HUES64 (cell line): ENCODE measurements at regions not wholly inside any gene's neighbourhood (a gene's known extent, or its start where the extent isn't known, plus 50 kb on each side); places are given as distances from the start of the nearest gene placed in this dataset.
A peak's percentile ranks its signal among the peaks of the same experiment; 100 is the strongest.

Experiments
- H3K27ac ChIP-seq: 2 replicates; pipeline ENCODE4 v1.7.0; 2013; ENCODE audit warnings: low read depth, low read length, inconsistent platforms
- H3K27me3 ChIP-seq: 2 replicates; pipeline ENCODE4 v1.6.1; 2013; ENCODE audit warnings: mild to moderate bottlenecking, low read length; ENCODE audit not compliant: insufficient read depth
- H3K36me3 ChIP-seq: 2 replicates; pipeline ENCODE4 v1.6.1; 2013; ENCODE audit warnings: mild to moderate bottlenecking, low read length; ENCODE audit not compliant: insufficient read depth
- H3K4me1 ChIP-seq: 2 replicates; pipeline ENCODE4 v1.6.1; 2013; ENCODE audit warnings: mild to moderate bottlenecking, low read length, moderate library complexity; ENCODE audit not compliant: insufficient read depth
- H3K4me3 ChIP-seq: 2 replicates; pipeline ENCODE4 v1.5.1; 2013; ENCODE audit warnings: mild to moderate bottlenecking, low read length, moderate library complexity
- H3K9ac ChIP-seq: 2 replicates; pipeline ENCODE4 v1.6.1; 2013; ENCODE audit warnings: mild to moderate bottlenecking, low read depth, low read length
- H3K9me3 ChIP-seq: 2 replicates; pipeline ENCODE4 v1.6.1; 2013; ENCODE audit warnings: low read depth, low read length; ENCODE audit not compliant: insufficient read depth
- WGBS: fragments of 150-250, 120-280 bp; methylation state at CpG from one replicate; pipeline ENCODE4 v1.1.7; 2013; ENCODE audit warnings: missing lambda C conversion rate; 5-methylcytosine and 5-hydroxymethylcytosine counted together

DNA sequence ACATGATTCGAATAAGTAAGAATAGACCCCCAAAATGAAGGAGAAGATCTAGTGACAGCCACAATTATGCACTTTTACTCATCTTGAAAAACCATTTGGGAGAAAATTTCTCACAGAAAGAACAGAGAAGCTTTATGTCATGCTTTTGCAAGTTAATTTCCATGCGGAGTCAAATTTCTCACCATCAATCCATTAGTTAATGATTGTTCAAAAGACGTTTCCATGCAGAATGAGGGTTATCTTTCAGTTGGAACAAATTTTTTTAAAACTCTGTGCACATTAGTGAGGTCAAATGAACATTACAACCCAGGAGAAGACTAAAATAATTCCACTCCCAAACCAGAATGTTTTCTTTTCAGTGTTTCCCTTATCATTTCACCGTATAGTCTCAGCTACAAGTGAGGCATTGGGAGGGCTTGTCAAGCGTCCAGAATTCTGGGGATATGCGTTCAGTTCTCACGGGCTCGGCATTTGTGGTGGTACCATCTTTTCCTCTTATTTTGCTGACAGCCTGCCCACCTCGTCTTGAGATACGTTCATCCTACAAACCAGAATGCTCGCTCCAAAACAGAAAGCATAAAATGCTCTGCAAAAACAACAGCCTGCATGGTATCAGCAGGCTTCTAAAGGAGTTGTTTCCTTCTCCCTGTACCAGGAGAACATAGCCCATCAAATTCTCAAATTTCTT is 130.8 kb upstream of the TBL1X start:
- Histone ChIP-seq H3K4me3 (no peak overlapping the region), H3K27me3 (no peaks in the 10 kb centered on the region), H3K27ac (no peak overlapping the region), H3K9ac (no peak overlapping the region), H3K9me3 (no peaks in the 10 kb centered on the region), H3K36me3 (no peaks in the 10 kb centered on the region), H3K4me1 (peaks cover 4% of the 10 kb centered on the region; the same call in 1 of the 2 replicates)
- 91% methylated on average over 11 of the region's 11 CpGs for WGBS

DNA sequence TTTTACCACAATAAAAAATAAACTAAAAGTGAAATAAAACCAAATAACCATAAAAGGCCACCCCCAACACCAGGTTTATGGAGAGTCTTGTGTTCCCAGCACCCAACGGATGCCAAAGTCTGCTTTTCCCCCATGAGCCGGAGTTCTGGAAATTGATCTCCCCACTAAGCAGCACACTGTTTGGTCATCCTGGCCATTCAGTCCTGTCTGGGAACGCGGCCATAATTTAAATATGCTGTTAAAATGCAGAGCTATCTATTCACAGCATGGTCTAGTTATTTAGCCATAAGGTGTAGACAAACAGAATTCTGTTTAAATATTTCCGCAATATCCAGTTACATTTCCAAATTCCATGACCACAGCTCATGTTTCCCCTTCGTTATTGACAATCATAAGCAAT is 129.6 kb upstream of the TBL1X start:
- Histone ChIP-seq H3K27ac (no peak overlapping the region), H3K9me3 (no peaks in the 10 kb centered on the region), H3K4me3 (no peak overlapping the region), H3K36me3 (no peaks in the 10 kb centered on the region), H3K9ac (no peak overlapping the region), H3K27me3 (no peaks in the 10 kb centered on the region), H3K4me1 (peaks cover 10% of the 10 kb centered on the region; the same call in 1 of the 2 replicates)
- WGBS, result 98% methylated on average over 4 of the region's 6 CpGs

DNA sequence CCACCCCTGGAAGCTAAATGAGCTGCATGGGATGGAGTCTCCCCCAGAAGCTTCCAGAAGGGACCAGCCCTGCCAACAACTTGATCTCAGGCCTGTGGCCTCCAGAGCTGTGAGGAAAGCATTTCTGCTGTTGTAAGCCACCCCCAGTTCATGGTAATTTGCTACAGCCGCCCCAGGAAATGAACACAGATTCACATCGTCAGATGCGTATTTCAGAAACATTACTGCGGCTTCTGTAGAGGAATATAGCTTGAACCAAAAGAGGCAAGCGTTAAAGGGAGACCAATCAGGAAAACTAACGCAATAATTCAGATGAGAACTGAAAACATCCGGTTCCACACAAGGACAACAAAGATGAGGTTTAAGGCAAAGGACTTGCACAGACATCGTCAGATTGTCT is 128.4 kb upstream of the TBL1X start:
- Histone ChIP-seq H3K9ac (no peak overlapping the region), H3K27ac (no peak overlapping the region), H3K9me3 (no peaks in the 10 kb centered on the region), H3K27me3 (no peaks in the 10 kb centered on the region), H3K36me3 (no peaks in the 10 kb centered on the region), H3K4me3 (no peak overlapping the region), H3K4me1 (peaks cover 22% of the 10 kb centered on the region; the same call in 1 of the 2 replicates)
- WGBS, result 94% methylated on average over 8 of the region's 8 CpGs

DNA sequence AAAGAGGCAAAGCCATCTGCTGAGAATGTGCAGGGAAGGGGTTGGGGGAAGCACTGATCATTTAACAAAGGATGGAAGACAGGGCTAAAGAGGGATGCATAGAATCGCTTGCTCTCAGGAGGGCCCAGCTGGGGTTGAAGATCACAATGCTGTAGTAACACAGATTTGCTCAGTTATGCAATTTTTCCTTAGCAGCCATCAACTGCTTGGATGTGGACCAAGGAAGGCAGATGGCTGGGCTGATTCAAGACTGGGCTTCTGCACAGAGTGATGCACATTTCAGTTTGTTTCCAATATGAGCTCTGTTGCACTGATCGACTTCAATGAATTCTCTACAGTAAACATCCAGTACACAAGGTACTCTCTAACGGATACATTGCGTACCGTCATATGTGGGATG is 127.8 kb upstream of the TBL1X start:
- no peak overlapping the region for H3K9ac ChIP-seq
- H3K4me1 ChIP-seq, result peaks cover 26% of the 10 kb centered on the region; the same call in 1 of the 2 replicates
- no peaks in the 10 kb centered on the region for H3K36me3 ChIP-seq
- H3K9me3 ChIP-seq, result no peaks in the 10 kb centered on the region
- WGBS, result 95% methylated on average over 5 of the region's 5 CpGs
- H3K4me3 ChIP-seq, result no peak overlapping the region
- no peak overlapping the region for H3K27ac ChIP-seq
- H3K27me3 ChIP-seq, result no peaks in the 10 kb centered on the region

DNA sequence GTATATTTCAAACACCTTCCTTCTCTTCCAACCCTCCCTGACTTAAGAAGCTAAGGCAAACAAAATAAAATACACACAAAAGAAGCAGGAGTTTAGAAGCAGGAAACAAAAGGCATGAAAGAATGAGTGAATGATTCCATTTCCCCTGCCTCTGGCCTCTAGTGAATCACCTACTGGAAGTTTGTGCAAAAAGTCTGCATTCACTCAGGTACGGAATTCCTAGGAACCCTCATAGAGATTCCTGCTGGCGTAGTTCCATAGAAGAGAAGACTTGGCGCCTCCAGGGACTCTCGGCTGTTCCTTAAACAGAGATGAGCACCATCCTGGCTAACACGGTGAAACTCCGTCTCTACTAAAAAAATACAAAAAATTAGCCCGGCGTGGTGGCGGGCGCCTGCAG is 125.9 kb upstream of the TBL1X start:
- H3K27ac ChIP-seq, result no peak overlapping the region
- no peak overlapping the region for H3K9ac ChIP-seq
- 94% methylated on average over 10 of the region's 10 CpGs for WGBS

DNA sequence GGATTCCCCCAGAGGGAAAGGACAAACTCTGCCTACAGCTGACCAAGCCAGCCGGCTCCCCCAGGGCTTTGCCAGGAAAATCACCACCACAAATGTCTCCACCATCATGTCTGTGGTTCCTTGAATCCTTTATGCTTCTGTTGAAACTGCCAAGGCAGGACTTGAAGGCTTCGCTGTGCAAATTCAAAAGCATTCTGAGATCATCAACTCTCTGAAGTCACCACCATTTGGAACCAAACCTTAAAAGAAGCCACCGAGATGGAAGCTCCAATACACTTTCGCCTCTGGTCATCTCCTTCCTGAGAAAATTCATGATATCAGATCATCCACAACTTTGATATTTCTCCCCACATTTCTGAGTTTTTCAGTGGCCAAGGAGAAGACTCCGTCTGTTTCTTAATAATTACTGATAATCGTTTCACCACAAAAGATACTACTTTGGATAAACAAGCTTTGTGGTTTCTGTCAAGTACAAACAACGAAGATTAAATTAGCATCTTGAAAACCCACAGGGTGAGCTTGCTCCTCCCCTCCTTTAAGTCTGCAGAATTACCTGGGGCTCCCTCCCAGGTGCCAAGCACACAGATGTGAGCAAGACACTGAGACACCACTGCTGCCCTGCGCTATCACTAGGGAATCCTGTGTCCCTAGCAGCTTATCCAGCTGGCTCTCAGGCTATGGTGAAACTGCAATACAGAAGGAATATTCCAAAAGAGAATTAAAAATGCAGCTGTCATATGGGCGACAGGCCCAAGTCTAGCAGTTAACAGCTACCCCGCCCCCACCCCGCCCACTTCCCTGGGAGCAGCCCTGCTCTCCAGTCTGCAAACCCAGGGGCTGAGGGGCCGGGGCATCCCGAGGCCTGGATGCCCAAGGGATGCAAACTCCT is 125.0 kb upstream of the TBL1X start:
- Histone ChIP-seq H3K36me3 (no peaks in the 10 kb centered on the region), H3K27ac (no peak overlapping the region), H3K9me3 (no peaks in the 10 kb centered on the region), H3K9ac (no peak overlapping the region), H3K27me3 (no peaks in the 10 kb centered on the region), H3K4me1 (peaks cover 30% of the 10 kb centered on the region), H3K4me3 (no peak overlapping the region)
- WGBS, result 64% methylated on average over 13 of the region's 13 CpGs

More for the DNA sequence above, 125.9 kb upstream of the TBL1X start:
- Histone ChIP-seq H3K9me3 (no peaks in the 10 kb centered on the region), H3K4me3 (no peak overlapping the region), H3K27me3 (no peaks in the 10 kb centered on the region), H3K4me1 (peaks cover 30% of the 10 kb centered on the region), H3K36me3 (no peaks in the 10 kb centered on the region)

DNA sequence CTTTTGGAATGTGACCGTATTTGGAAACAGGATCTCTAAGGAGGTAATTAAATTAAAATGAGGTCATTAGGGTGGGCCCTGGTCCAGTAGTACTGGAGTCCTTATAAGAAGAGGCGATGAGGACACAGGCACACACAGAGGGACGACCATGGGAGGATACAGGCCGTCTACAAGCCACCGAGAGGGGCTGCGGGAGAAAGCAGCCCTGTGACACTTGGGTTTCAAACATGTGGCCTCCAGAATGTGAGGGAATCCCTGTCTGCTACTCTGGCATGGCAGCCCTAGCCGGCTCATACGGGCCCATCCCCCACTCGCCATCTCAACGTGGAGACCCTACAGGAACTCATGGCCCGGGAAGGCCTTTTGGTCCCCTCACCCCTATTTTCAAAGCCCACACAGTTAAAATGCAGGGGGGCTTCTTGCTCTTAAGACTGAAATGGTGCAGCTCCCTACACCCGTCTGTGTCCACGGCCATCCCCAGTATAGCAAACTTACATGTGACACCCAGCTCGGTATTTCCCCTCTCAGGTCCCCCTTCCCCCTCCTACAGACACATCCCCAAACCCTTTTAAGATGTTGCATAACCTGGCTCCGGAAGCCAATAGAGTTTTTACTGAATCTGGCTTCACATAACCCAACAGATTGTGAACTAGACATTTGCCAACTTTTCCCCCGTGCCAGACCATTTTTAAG is 124.1 kb upstream of the TBL1X start:
- Histone ChIP-seq H3K27me3 (no peaks in the 10 kb centered on the region), H3K27ac (no peak overlapping the region), H3K4me1 (peaks cover 30% of the 10 kb centered on the region), H3K4me3 (no peak overlapping the region), H3K9ac (no peak overlapping the region), H3K36me3 (no peaks in the 10 kb centered on the region), H3K9me3 (no peaks in the 10 kb centered on the region)
- WGBS, result 43% methylated on average over 16 of the region's 16 CpGs

DNA sequence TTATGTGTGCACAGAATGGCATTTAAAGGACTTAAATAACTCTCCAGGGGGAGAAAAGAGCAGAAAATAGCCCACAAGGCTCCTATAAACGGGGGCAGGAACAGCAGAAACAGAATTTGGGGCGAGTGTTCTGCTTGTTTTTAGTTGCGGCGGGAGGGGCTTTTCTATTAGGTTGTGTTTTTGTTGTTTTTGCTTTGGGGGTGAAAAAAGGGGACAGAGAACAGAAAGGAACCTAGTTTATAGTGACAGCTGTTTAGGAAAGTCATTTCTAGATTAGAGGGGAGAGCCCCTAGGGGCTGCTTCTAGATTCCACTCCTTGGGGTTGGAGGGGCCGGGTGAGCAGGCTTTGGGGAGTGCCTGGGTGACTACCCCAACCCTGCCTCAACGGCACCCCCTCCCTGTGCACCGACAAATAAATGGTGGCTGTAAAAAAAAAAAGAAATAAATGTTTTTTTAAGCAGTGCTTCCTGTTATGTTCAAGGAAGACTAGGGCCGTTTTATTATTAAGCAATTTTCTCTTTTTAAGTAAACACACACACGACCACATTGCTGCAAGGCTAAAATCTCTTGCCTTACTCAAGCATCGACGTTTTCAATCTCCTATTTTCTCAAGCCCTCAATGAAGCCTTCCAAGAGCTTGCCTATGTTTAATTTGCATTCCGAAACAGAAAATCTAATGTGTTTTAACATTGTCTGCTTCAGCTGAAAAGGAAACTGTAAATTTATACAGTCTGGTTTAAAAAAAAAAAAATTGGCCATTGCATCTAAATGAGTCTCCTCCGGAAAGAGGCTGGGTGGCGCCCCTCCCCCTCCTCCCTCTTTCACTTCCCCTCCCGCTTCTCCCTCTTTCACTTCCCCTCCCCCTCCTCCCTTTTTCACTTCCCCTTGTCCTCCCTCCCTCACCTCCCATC is 123.3 kb upstream of the TBL1X start:
- H3K4me3 ChIP-seq, result no peak overlapping the region
- H3K27me3 ChIP-seq, result no peaks in the 10 kb centered on the region
- no peak overlapping the region for H3K9ac ChIP-seq
- no peak overlapping the region for H3K27ac ChIP-seq
- no peaks in the 10 kb centered on the region for H3K36me3 ChIP-seq
- H3K9me3 ChIP-seq, result no peaks in the 10 kb centered on the region
- H3K4me1 ChIP-seq, result peaks cover 29% of the 10 kb centered on the region
- 53% methylated on average over 13 of the region's 15 CpGs for WGBS

DNA sequence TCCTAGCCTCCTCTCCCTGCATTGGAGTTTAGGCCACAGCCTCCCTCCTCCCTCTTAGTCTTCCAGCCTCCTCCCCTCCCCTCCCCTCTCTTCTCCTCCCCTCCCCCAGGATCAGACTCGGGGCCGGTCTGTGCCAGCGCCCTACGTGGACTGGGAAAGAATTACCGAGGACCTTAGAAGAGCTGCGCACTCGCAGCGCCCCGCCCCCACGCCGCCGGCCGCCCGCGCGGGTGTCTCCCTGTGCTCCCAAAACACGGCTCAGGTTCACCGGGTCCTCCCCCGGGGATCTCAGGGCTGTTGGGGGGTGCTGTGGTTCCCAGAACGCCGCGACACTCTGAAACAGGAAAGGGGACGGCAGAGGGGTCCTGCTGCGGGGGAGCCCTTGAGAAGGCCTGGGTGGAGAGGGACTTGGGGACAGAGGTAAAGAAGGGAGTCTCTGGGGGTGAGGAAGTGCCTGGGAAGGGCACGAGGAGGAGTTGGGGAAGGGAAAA is 122.3 kb upstream of the TBL1X start:
- Histone ChIP-seq H3K27me3 (no peaks in the 10 kb centered on the region), H3K9me3 (no peaks in the 10 kb centered on the region), H3K4me3 (peak overlapping the region; percentile 72), H3K9ac (peak overlapping the region; percentile 50; the same call in 1 of the 2 replicates), H3K36me3 (no peaks in the 10 kb centered on the region), H3K27ac (peak overlapping the region; percentile 41; the same call in 1 of the 2 replicates), H3K4me1 (peaks cover 27% of the 10 kb centered on the region)
- 1% methylated on average over 25 of the region's 25 CpGs for WGBS

DNA sequence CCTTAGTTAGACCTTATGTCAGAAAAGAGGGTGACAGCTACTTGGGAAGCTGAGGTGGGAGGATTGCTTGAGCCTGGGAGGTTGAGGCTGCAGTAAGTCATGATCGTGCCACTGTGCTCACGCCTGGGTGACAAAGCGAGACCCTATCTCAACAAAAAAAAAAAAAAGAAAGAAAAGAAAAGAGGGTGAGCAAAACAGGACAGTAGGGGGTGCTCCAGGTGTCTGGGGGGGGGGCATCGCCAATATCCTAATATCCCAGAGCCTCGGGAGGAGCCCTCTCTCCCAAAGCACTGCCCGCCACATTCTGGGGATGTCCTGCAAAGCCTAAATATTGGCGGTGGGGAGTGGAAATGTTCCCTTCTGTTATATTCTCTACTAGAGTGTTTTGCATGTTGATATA is 120.9 kb upstream of the TBL1X start:
- Histone ChIP-seq H3K27ac (no peak overlapping the region), H3K9ac (no peak overlapping the region), H3K36me3 (no peaks in the 10 kb centered on the region), H3K27me3 (no peaks in the 10 kb centered on the region), H3K9me3 (no peaks in the 10 kb centered on the region), H3K4me3 (no peak overlapping the region), H3K4me1 (peaks cover 27% of the 10 kb centered on the region)
- 100% methylated on average over 1 of the region's 7 CpGs for WGBS
